Fibroblast of lung (primary cell): ENCODE measurements at regions not wholly inside any gene's neighbourhood (a gene's known extent, or its start where the extent isn't known, plus 50 kb on each side); places are given as distances from the start of the nearest gene placed in this dataset.

ENCODE experiments used
- EZH2 ChIP-seq: IDR thresholded peaks from 2 replicates; pipeline ENCODE4 v1.5.1; 2012; ENCODE audit warnings: low read length, control low read depth, mild to moderate bottlenecking; ENCODE audit errors: missing control alignments
- TF ChIP-seq, protein P1 (sequence below), 2 donors: IDR thresholded peaks in 1 of 2; conservative IDR thresholded peaks in 1 of 2; 1 replicate in 1 of 2; 2 replicates in 1 of 2; pipeline ENCODE4 v1.5.1; 2011 to 2012; ENCODE audit warnings: low read length in 2 of 2, control low read depth in 1 of 2, inconsistent platforms in 1 of 2, low read depth in 1 of 2, mild to moderate bottlenecking in 1 of 2

DNA sequence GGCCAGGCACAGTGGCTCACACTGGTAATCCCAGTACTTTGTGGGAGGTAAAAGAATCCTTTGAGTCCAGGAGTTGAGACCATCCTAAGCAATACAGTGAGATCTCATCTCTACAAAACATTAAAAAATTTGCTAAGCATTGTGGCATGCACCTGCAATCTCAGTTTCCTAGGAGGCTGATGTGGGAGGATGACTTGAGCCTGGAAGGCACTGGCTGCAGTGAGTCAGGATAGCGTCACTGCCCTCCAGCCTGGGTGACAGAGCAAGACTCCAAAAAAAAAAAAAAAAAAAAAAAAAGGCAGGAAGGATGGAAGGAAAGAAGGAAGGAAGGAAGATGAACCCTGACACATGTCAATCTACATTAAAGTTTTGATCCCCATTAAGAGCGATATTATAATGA, 1452.2 kb upstream of the ACO1 start:
- TF ChIP-seq, protein P1, sequence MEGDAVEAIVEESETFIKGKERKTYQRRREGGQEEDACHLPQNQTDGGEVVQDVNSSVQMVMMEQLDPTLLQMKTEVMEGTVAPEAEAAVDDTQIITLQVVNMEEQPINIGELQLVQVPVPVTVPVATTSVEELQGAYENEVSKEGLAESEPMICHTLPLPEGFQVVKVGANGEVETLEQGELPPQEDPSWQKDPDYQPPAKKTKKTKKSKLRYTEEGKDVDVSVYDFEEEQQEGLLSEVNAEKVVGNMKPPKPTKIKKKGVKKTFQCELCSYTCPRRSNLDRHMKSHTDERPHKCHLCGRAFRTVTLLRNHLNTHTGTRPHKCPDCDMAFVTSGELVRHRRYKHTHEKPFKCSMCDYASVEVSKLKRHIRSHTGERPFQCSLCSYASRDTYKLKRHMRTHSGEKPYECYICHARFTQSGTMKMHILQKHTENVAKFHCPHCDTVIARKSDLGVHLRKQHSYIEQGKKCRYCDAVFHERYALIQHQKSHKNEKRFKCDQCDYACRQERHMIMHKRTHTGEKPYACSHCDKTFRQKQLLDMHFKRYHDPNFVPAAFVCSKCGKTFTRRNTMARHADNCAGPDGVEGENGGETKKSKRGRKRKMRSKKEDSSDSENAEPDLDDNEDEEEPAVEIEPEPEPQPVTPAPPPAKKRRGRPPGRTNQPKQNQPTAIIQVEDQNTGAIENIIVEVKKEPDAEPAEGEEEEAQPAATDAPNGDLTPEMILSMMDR (conservative IDR thresholded peaks at IDR 0.05 in 1 of 2, IDR thresholded peaks at IDR 0.05 in 1 of 2; ENCODE audit: low read depth in 1 of 2, low read length in 2 of 2): no peak
- no peak for TF ChIP-seq EZH2
